GM12875 (cell line): ENCODE measurements at regions not wholly inside any gene's neighbourhood (a gene's known extent, or its start where the extent isn't known, plus 50 kb on each side); places are given as distances from the start of the nearest gene placed in this dataset.

Experiments
- H3K4me3 ChIP-seq: one replicate; pipeline ENCODE4 v1.5.1; 2011; ENCODE audit warnings: low read depth, low read length, control low read depth
- CTCF ChIP-seq: IDR thresholded peaks from 2 replicates; pipeline ENCODE4 v1.5.1; 2011; ENCODE audit warnings: low read depth, mild to moderate bottlenecking, control low read depth, inconsistent platforms, low read length, moderate library complexity, borderline replicate concordance; ENCODE audit not compliant: insufficient read depth

GRCh38 chr1:221558396-221558795, 183.5 kb downstream of the DUSP10 start:
- no peak overlapping the region for H3K4me3 ChIP-seq
- TF ChIP-seq CTCF = no peak

GRCh38 chr1:221559911-221560310, 182.0 kb downstream of the DUSP10 start:
- TF ChIP-seq CTCF = no peak
- no peak overlapping the region for H3K4me3 ChIP-seq

DNA sequence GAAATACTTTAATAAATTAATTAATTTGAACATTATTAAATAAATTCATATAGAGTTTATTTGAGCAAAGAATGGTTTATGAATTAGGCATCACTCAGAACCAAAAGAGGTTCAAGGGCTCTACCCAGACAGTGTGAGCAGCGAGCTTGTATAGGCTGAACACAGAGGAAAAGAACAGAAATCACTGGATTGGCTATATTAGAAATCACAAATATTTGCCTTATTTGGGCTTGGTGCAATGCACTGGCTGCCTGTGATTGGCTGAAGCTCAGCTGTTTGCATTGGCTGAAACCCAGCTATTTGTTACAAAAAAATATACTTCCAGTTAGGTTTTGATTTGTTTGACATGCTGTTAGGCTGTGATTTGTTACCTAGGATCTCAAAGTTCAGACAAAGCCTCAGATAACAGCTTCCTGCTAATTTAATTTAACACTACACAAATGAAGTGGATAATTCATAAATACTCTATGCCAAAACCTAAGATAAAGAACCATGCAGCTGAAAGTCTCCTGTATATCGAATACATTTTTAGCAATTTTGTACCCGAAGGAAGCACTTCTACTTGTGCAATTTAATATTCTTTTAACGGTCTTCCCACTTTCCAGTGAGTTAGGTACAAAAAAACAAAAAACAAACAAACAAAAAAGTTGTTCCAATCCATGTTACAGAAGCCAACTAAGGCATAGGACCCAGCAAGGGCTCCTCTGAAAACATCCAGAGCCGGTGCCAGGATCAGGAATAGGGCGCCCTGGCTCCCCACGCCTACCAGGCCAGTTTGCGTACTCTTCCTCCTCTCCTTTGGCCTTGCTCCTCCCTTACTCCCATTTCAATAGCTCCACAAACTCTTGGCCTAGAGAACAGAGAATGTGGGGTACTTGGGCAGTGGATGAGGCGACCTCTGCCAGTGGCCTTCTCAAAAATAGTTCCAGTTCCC, 179.1 kb downstream of the DUSP10 start:
- TF ChIP-seq CTCF = no peak
- no peak overlapping the region for H3K4me3 ChIP-seq

DNA sequence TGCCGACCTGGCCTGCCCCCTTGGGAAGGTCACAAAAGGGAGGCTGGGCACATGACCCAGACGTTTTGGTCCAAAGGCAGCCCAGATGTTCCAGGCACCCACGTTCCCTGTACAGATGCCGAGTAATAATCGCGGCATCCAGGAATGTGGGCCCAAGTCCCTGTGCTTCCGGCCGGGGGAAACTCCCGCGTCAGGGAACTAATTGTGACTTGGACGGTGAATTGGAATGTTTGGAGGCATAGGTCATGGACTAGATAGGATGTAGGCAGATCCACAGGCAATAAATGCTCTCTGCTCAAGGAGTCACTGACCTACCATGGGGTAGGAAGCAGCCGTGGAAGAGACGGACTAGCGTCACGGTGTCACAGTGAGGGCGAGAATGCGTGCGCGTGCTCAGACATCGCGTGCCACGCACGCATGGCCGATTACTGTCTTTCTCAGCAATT, 178.4 kb downstream of the DUSP10 start:
- no peak overlapping the region for H3K4me3 ChIP-seq
- TF ChIP-seq CTCF = no peak

- H3K4me3 ChIP-seq = no peak overlapping the region
- no peak for TF ChIP-seq CTCF
These were observed 177.0 kb downstream of the DUSP10 start for GRCh38 chr1:221564891-221565290.

GRCh38 chr1:221565711-221566110, 176.2 kb downstream of the DUSP10 start:
- H3K4me3 ChIP-seq = no peak overlapping the region
- no peak for TF ChIP-seq CTCF
